CD1c-positive myeloid dendritic cell (primary cell): ENCODE measurements at regions not wholly inside any gene's neighbourhood (a gene's known extent, or its start where the extent isn't known, plus 50 kb on each side); places are given as distances from the start of the nearest gene placed in this dataset.
"Not testable (repeated sequence)": the region's sequence is repeated elsewhere in the genome, so short reads cannot be mapped to it uniquely, and the experiment has no call there.

Source experiments
- DNase-seq: peaks from one replicate; pipeline ENCODE4 v3.0.0-alpha.2; 2016; ENCODE audit errors: extremely low spot score

GRCh38 chr17:20633268-20634059, 53.9 kb downstream of the CDRT15L2 start:
- not testable (repeated sequence) for DNase-seq

- DNase-seq: not testable (repeated sequence)
Observed at GRCh38 chr17:20640147-20640546, 60.6 kb downstream of the CDRT15L2 start.

GRCh38 chr17:20646661-20647272, 67.2 kb downstream of the CDRT15L2 start:
- DNase-seq: peak; percentile 21

- peak; percentile 75 for DNase-seq
Observed at GRCh38 chr17:20649097-20649767, 69.7 kb downstream of the CDRT15L2 start.

- peak; percentile 13 for DNase-seq
Observed at GRCh38 chr17:20651022-20651421, 71.5 kb downstream of the CDRT15L2 start.

GRCh38 chr17:20651736-20652135, 72.2 kb downstream of the CDRT15L2 start:
- DNase-seq: not testable (repeated sequence)

GRCh38 chr17:20653391-20653790, 73.9 kb downstream of the CDRT15L2 start:
- not testable (repeated sequence) for DNase-seq

- not testable (repeated sequence) for DNase-seq
Observed at GRCh38 chr17:20654114-20654513, 74.6 kb downstream of the CDRT15L2 start.

GRCh38 chr17:20654575-20654974, 75.1 kb downstream of the CDRT15L2 start:
- not testable (repeated sequence) for DNase-seq

- DNase-seq: not testable (repeated sequence)
Observed at GRCh38 chr17:20665103-20665955, 85.8 kb downstream of the CDRT15L2 start.

GRCh38 chr17:20666689-20667088, 87.2 kb downstream of the CDRT15L2 start:
- not testable (repeated sequence) for DNase-seq

GRCh38 chr17:20667712-20668111, 88.2 kb downstream of the CDRT15L2 start:
- not testable (repeated sequence) for DNase-seq

- not testable (repeated sequence) for DNase-seq
Observed at GRCh38 chr17:20668316-20668715, 88.8 kb downstream of the CDRT15L2 start.

- DNase-seq: not testable (repeated sequence)
Observed at GRCh38 chr17:20668868-20669267, 89.3 kb downstream of the CDRT15L2 start.

- DNase-seq: not testable (repeated sequence)
Observed at GRCh38 chr17:20670506-20670905, 91.0 kb downstream of the CDRT15L2 start.

GRCh38 chr17:20674374-20674773, 94.8 kb downstream of the CDRT15L2 start:
- not testable (repeated sequence) for DNase-seq

GRCh38 chr17:20675707-20676106, 96.2 kb downstream of the CDRT15L2 start:
- not testable (repeated sequence) for DNase-seq

- DNase-seq: not testable (repeated sequence)
Observed at GRCh38 chr17:20676656-20677055, 97.1 kb downstream of the CDRT15L2 start.

- not testable (repeated sequence) for DNase-seq
Observed at GRCh38 chr17:20677469-20677868, 97.9 kb downstream of the CDRT15L2 start.

GRCh38 chr17:20678424-20678823, 98.9 kb downstream of the CDRT15L2 start:
- not testable (repeated sequence) for DNase-seq
